ENCODE measurements at regions not wholly inside any gene's neighbourhood (a gene's known extent, or its start where the extent isn't known, plus 50 kb on each side); places are given as distances from the start of the nearest gene placed in this dataset.

- no peak for DNase-seq (ENCODE audit: low read depth in 1 of 2, low spot score in 1 of 2)
- TF ChIP-seq RAD21 (conservative IDR thresholded peaks at IDR 0.05 in 1 of 2, IDR thresholded peaks at IDR 0.05 in 1 of 2) (no peak), CHD4 (IDR thresholded peaks at IDR 0.05; ENCODE audit: borderline replicate concordance) (no peak), PHF8 (IDR thresholded peaks at IDR 0.05; ENCODE audit: borderline replicate concordance, low read depth) (no peak), TFCP2L1 (CRISPR knock-in tag; IDR thresholded peaks at IDR 0.05) (no peak), HES2 (IDR thresholded peaks at IDR 0.05) (no peak), ZSCAN20 (CRISPR knock-in tag; IDR thresholded peaks at IDR 0.05) (no peak), EHF (CRISPR knock-in tag; IDR thresholded peaks at IDR 0.05) (no peak), ZC3H11A (IDR thresholded peaks at IDR 0.05) (no peak), ATOH8 (CRISPR knock-in tag; IDR thresholded peaks at IDR 0.05; ENCODE audit: low read depth) (no peak), CBX2 (IDR thresholded peaks at IDR 0.05; ENCODE audit: borderline replicate concordance, low read depth) (no peak)
- ATAC-seq, result no peak
- H3K4me3 ChIP-seq, result no peak overlapping the region
- no peak overlapping the region for H3K27ac ChIP-seq
- no peaks in the 10 kb centered on the region for H3K4me1 ChIP-seq
- POLR2A ChIA-PET, result no interaction called here
- H3K9me3 ChIP-seq, result no peaks in the 10 kb centered on the region
- H3K4me2 ChIP-seq, result no peak overlapping the region
- FAIRE-seq, result no peak
- CTCF ChIA-PET, result no interaction called here
- WGBS (ENCODE audit: missing lambda C conversion rate), result 29% methylated on average over 3 of the region's 3 CpGs
Observed at GRCh38 chr10:59562126-59562525, 147.5 kb downstream of the SLC16A9 start.

- TF ChIP-seq HMGXB4 (CRISPR knock-in tag; IDR thresholded peaks at IDR 0.05; ENCODE audit: borderline replicate concordance), result no peak
- TF ChIP-seq HOXA7 (CRISPR knock-in tag; IDR thresholded peaks at IDR 0.05), result no peak
- no peak for TF ChIP-seq KDM1A (IDR thresholded peaks at IDR 0.05; ENCODE audit: low read depth)
- TF ChIP-seq BCL3 (IDR thresholded peaks at IDR 0.05), result no peak
- no peak for TF ChIP-seq KDM5A (IDR thresholded peaks at IDR 0.05)
- no peak for TF ChIP-seq ATOH8 (CRISPR knock-in tag; IDR thresholded peaks at IDR 0.05; ENCODE audit: low read depth)
- no peak for TF ChIP-seq HES2 (IDR thresholded peaks at IDR 0.05)
- TF ChIP-seq RAD21 (conservative IDR thresholded peaks at IDR 0.05 in 1 of 2, IDR thresholded peaks at IDR 0.05 in 1 of 2), result no peak
- no peak for TF ChIP-seq HEYL (CRISPR knock-in tag; IDR thresholded peaks at IDR 0.05)
- no peak for TF ChIP-seq RARB (CRISPR knock-in tag; IDR thresholded peaks at IDR 0.05)
- TF ChIP-seq NPAS2 (CRISPR knock-in tag; IDR thresholded peaks at IDR 0.05; ENCODE audit: borderline replicate concordance), result no peak
- TF ChIP-seq POLR2AphosphoS2 (conservative IDR thresholded peaks at IDR 0.05; ENCODE audit: low read length), result no peak
- no peak for TF ChIP-seq ELK1 (IDR thresholded peaks at IDR 0.05; ENCODE audit: low read depth, low read length)
- TF ChIP-seq MAZ (IDR thresholded peaks at IDR 0.05; ENCODE audit: borderline replicate concordance, low read depth, low read length), result no peak
- TF ChIP-seq NR3C1 (IDR thresholded peaks at IDR 0.05), result no peak
- no peak for TF ChIP-seq ZNF302 (CRISPR knock-in tag; IDR thresholded peaks at IDR 0.05)
- no peak for TF ChIP-seq PBX3 (IDR thresholded peaks at IDR 0.05)
- CTCF ChIA-PET, result no interaction called here
- no peak overlapping the region for H3K4me2 ChIP-seq
- no peak overlapping the region for H3K4me3 ChIP-seq
- H3K27ac ChIP-seq, result no peak overlapping the region
- no peaks in the 10 kb centered on the region for H3K9me3 ChIP-seq
- DNase-seq (ENCODE audit: low read depth in 1 of 2, low spot score in 1 of 2), result no peak
- no peaks in the 10 kb centered on the region for H3K4me1 ChIP-seq
- ATAC-seq, result no peak
- POLR2A ChIA-PET, result no interaction called here
- 7% methylated on average over 3 of the region's 3 CpGs for WGBS (ENCODE audit: missing lambda C conversion rate)
- FAIRE-seq, result no peak
Observed at GRCh38 chr10:59561477-59562121, 148.1 kb downstream of the SLC16A9 start.
